HCT116 (cell line): ENCODE measurements at regions not wholly inside any gene's neighbourhood (a gene's known extent, or its start where the extent isn't known, plus 50 kb on each side); places are given as distances from the start of the nearest gene placed in this dataset.

Experiments used
- ATAC-seq: fragments of 200-7000 bp; cut with Tn5 transposase; 2 replicates; pipeline ENCODE4 v1.9.1; 2020; ENCODE audit warnings: mild to moderate bottlenecking, moderate library complexity
- BruUV-seq: library from RNA; stranded (reverse); fragments of 400-500 nt; replicated peaks from 2 replicates; lab custom pipeline; 2021; lab: Mats Ljungman, UMichigan
- CTCF ChIA-PET: fragments of 300-600 bp; sonication (Branson Sonifier 250); formaldehyde crosslinking; loops from one replicate; lab custom pipeline; 2021; ENCODE audit warnings: antibody characterized with exemption; lab: Charles Lee
- POLR2A ChIA-PET: fragments of 300-600, 350-600 bp; sonication (Branson Sonifier 250); formaldehyde crosslinking; loops from one replicate; lab custom pipeline; 2021; ENCODE audit warnings: antibody characterized with exemption; lab: Charles Lee
- RAD21 ChIA-PET, 2 experiments: fragments of 300-600 bp; sonication (Branson Sonifier 250); formaldehyde crosslinking; loops; one replicate each; lab custom pipeline; 2023; ENCODE audit warnings: low total read pairs in 2 of 2; ENCODE audit not compliant: uncharacterized antibody in 2 of 2, unreplicated experiment in 2 of 2, low non-redundant PET in 1 of 2; lab: Charles Lee
- DNase-seq: peaks from one replicate; pipeline ENCODE4 v3.0.0-alpha.2; 2010; ENCODE audit warnings: low read depth, low spot score
- H2AFZ ChIP-seq: fragments of 200-600 bp; shearing (Covaris generic), sonication (generic); 2 replicates; pipeline ENCODE4 v1.6.1; 2017; ENCODE audit warnings: low read depth, mixed run types, mixed read lengths, antibody characterized with exemption, low read length; ENCODE audit not compliant: poor library complexity, severe bottlenecking
- H3K27ac ChIP-seq: 2 replicates; pipeline ENCODE4 v1.5.1; 2012; ENCODE audit warnings: low read depth, low read length
- H3K27me3 ChIP-seq: fragments of 200-600 bp; sonication (generic); 2 replicates; pipeline ENCODE4 v1.6.1; 2016; ENCODE audit warnings: mixed run types, low read length, mixed read lengths; ENCODE audit not compliant: insufficient read depth
- H3K36me3 ChIP-seq, 2 experiments: fragments of 200-500 bp in 1 of 2; fragments of 200-600 bp in 1 of 2; sonication (Bioruptor generic) in 1 of 2; sonication (generic) in 1 of 2; 2 replicates each; pipeline versions ENCODE4 v1.5.1 to v1.6.1; 2014 to 2016; ENCODE audit warnings: low read length in 2 of 2, inconsistent platforms in 1 of 2, mixed read lengths in 1 of 2, mixed run types in 1 of 2; ENCODE audit not compliant: insufficient read depth in 2 of 2, control insufficient read depth in 1 of 2
- H3K4me1 ChIP-seq, 2 experiments: fragments of 200-600 bp in 1 of 2; sonication (generic) in 1 of 2; 2 replicates each; pipeline versions ENCODE4 v1.5.1 to v1.6.1; 2012 to 2017; ENCODE audit warnings: low read length in 2 of 2, inconsistent platforms in 1 of 2, mild to moderate bottlenecking in 1 of 2, mixed read lengths in 1 of 2, mixed run types in 1 of 2, moderate library complexity in 1 of 2; ENCODE audit not compliant: insufficient read depth in 2 of 2, control insufficient read depth in 1 of 2
- H3K4me2 ChIP-seq: fragments of 200-600 bp; sonication (generic); 2 replicates; pipeline ENCODE4 v1.6.1; 2017; ENCODE audit warnings: mixed run types, low read length, mixed read lengths
- H3K4me3 ChIP-seq, 2 experiments: fragments of 200-600 bp in 1 of 2; sonication (generic) in 1 of 2; replicated peaks in 1 of 2; 2 replicates each; pipeline ENCODE4 v1.5.1; 2011 to 2016; ENCODE audit warnings: low read length in 2 of 2, control low read depth in 1 of 2, low read depth in 1 of 2, mild to moderate bottlenecking in 1 of 2, mixed read lengths in 1 of 2, mixed run types in 1 of 2
- H3K79me2 ChIP-seq: fragments of 200-600 bp; sonication (generic); 2 replicates; pipeline ENCODE4 v1.6.1; 2017; ENCODE audit warnings: mild to moderate bottlenecking, mixed run types, low read length, moderate library complexity, mixed read lengths; ENCODE audit not compliant: insufficient read depth
- H3K9ac ChIP-seq: fragments of 200-600 bp; sonication (generic); 2 replicates; pipeline ENCODE4 v1.6.1; 2016; ENCODE audit warnings: low read length, mixed read lengths
- H3K9me2 ChIP-seq: fragments of 200-600 bp; sonication (generic), shearing (Covaris generic); 2 replicates; pipeline ENCODE4 v1.6.1; 2017; ENCODE audit warnings: mixed run types, mild to moderate bottlenecking, moderate library complexity; ENCODE audit not compliant: insufficient read depth
- H3K9me3 ChIP-seq, 2 experiments: fragments of 200-500 bp in 1 of 2; fragments of 200-600 bp in 1 of 2; sonication (Bioruptor generic) in 1 of 2; sonication (generic) in 1 of 2; 2 replicates each; pipeline ENCODE4 v1.6.1; 2014 to 2017; ENCODE audit warnings: low read length in 2 of 2, mixed read lengths in 2 of 2, inconsistent platforms in 1 of 2, low read depth in 1 of 2, mild to moderate bottlenecking in 1 of 2, mixed run types in 1 of 2, moderate library complexity in 1 of 2; ENCODE audit not compliant: control insufficient read depth in 1 of 2, insufficient read depth in 1 of 2
- H4K20me1 ChIP-seq: fragments of 200-600 bp; sonication (generic), shearing (Covaris generic); 2 replicates; pipeline ENCODE4 v1.6.1; 2017; ENCODE audit warnings: mixed run types, mild to moderate bottlenecking, moderate library complexity; ENCODE audit not compliant: insufficient read depth
- ATF3 ChIP-seq: IDR thresholded peaks from 2 replicates; pipeline ENCODE4 v1.6.1; 2012
- CEBPB ChIP-seq: IDR thresholded peaks from 2 replicates; pipeline ENCODE4 v1.6.1; 2012; ENCODE audit warnings: low read depth
- ELF1 ChIP-seq: IDR thresholded peaks from 2 replicates; pipeline ENCODE4 v1.6.1; 2012; ENCODE audit warnings: low read depth, borderline replicate concordance
- EZH2 ChIP-seq: fragments of 200-600 bp; sonication (generic); IDR thresholded peaks from 2 replicates; pipeline ENCODE4 v1.6.1; 2017; ENCODE audit warnings: antibody characterized with exemption, mixed run types
- EZH2phosphoT487 ChIP-seq: fragments of 200-600 bp; IDR thresholded peaks from 2 replicates; pipeline ENCODE4 v1.6.1; 2018; ENCODE audit warnings: antibody characterized with exemption, borderline replicate concordance
- FOSL1 ChIP-seq: IDR thresholded peaks from 2 replicates; pipeline ENCODE4 v1.6.1; 2012; ENCODE audit warnings: low read depth
- RAD21 ChIP-seq: IDR thresholded peaks from 2 replicates; pipeline ENCODE4 v1.6.1; 2012; ENCODE audit warnings: low read depth, mild to moderate bottlenecking
- SIN3A ChIP-seq: IDR thresholded peaks from 2 replicates; pipeline ENCODE4 v1.6.1; 2012; ENCODE audit warnings: low read depth
- SP1 ChIP-seq: IDR thresholded peaks from 2 replicates; pipeline ENCODE4 v1.6.1; 2012; ENCODE audit warnings: low read depth
- TCF7L2 ChIP-seq: IDR thresholded peaks from 2 replicates; pipeline ENCODE4 v1.7.0; 2011; ENCODE audit warnings: borderline replicate concordance, inconsistent platforms; ENCODE audit not compliant: insufficient read depth, insufficient read length; ENCODE audit errors: extremely low read depth
- ZBTB33 ChIP-seq: IDR thresholded peaks from 2 replicates; pipeline ENCODE4 v1.6.1; 2011; ENCODE audit warnings: mild to moderate bottlenecking, low read length, moderate library complexity; ENCODE audit not compliant: insufficient replicate concordance; ENCODE audit errors: extremely low read depth
- ZNF274 ChIP-seq: fragments of 200-500 bp; sonication (Bioruptor generic); IDR thresholded peaks from 2 replicates; pipeline ENCODE4 v1.6.1; 2014; ENCODE audit warnings: mild to moderate bottlenecking, low read depth, low read length, inconsistent platforms
- intact Hi-C: fragments of 100-400 bp; cut with micrococcal nuclease; formaldehyde crosslinking; loops from 2 replicates; pipeline ENCODE4 v1.10.0; 2022
- TF ChIP-seq, protein P1 (sequence below): IDR thresholded peaks from 2 replicates; pipeline ENCODE4 v1.6.1; 2012; ENCODE audit warnings: low read depth

DNA sequence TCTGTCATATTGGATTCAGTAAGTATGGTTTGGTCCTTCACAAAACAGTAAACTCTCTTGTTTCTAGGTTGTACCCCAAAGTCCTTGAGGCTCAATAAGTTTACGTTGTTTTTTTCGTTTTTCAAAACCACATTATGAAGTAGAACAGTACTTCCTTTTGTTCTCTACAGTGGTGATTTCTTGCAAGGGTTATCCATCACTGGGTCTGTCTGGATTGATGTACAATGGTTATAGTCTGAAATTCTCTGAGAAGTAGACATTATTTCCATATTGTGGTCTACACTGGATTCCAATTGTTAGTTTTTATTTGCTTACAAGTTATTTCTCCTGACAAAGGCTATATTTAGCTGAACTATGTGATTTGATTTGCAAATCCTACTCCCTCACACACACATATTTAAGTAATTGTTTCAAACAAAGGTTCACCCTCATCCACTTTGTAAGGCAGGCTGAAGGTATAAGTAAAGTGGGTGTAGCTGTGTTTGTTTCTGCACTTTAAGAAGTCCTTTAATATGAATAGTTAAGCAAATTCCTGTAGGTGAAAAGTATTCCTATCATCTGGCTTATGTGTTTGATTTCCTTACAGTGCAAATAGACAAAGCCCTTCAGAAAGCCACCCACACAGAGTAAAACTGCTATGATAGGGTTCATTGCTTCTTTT, 64.2 kb upstream of the MME start:
- ChIA-PET CTCF (no interaction called here), POLR2A (no interaction called here), RAD21 (no interaction called here)
- no peak overlapping the region for H3K4me2 ChIP-seq
- no TSS peak for BruUV-seq
- H3K27ac ChIP-seq = no peak overlapping the region
- ATAC-seq (no peak), DNase-seq (no peak)
- no peaks in the 10 kb centered on the region for H3K79me2 ChIP-seq
- H2AFZ ChIP-seq = no peak overlapping the region
- H3K4me3 ChIP-seq = no peak overlapping the region
- H3K4me1 ChIP-seq = no peaks in the 10 kb centered on the region
- H3K27me3 ChIP-seq = no peaks in the 10 kb centered on the region
- no peaks in the 10 kb centered on the region for H3K9me2 ChIP-seq
- no peak for TF ChIP-seq ZBTB33
- no peak for TF ChIP-seq FOSL1
- TF ChIP-seq ATF3 = no peak
- no peak for TF ChIP-seq RAD21
- TF ChIP-seq EZH2phosphoT487 = no peak
- TF ChIP-seq CEBPB = no peak
- intact Hi-C loops = no loop called here
- H3K36me3 ChIP-seq = no peaks in the 10 kb centered on the region
- H4K20me1 ChIP-seq = no peaks in the 10 kb centered on the region
- no peaks in the 10 kb centered on the region for H3K9me3 ChIP-seq
- H3K9ac ChIP-seq = no peak overlapping the region

DNA sequence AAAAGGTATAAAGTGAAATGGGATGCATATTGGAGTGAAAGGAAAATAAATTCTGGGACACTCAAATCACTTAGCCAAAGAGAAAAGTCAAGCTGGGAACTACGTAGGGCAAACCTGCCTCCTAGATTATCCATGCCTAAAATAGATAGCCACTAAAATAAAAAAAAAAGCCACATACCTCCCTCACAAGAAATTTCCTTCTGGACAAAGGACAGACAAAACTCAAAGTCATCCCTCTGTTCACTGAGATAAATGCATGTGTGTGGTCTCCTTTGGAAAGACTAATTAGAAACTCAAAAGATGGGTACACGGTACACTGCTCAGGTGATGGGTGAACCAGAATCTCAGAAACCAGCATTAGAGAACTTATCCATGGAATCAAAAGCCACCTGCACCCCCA, 65.2 kb upstream of the MME start:
- Histone ChIP-seq H3K9ac (no peak overlapping the region), H3K36me3 (no peaks in the 10 kb centered on the region), H3K79me2 (no peaks in the 10 kb centered on the region), H2AFZ (no peak overlapping the region), H3K27ac (no peak overlapping the region), H3K9me2 (no peaks in the 10 kb centered on the region), H4K20me1 (no peaks in the 10 kb centered on the region), H3K4me2 (no peak overlapping the region), H3K27me3 (no peaks in the 10 kb centered on the region), H3K4me1 (no peaks in the 10 kb centered on the region), H3K4me3 (no peak overlapping the region), H3K9me3 (no peaks in the 10 kb centered on the region)
- DNase-seq (no peak), ATAC-seq (no peak)
- intact Hi-C loops = no loop called here
- no TSS peak for BruUV-seq
- CTCF ChIA-PET = no interaction called here
- POLR2A ChIA-PET = no interaction called here
- RAD21 ChIA-PET = no interaction called here
- TF ChIP-seq SP1 = no peak
- no peak for TF ChIP-seq ELF1
- TF ChIP-seq SIN3A = no peak
- TF ChIP-seq RAD21 = no peak
- no peak for TF ChIP-seq EZH2phosphoT487
- no peak for TF ChIP-seq ZNF274
- no peak for TF ChIP-seq EZH2
- TF ChIP-seq, protein P1, sequence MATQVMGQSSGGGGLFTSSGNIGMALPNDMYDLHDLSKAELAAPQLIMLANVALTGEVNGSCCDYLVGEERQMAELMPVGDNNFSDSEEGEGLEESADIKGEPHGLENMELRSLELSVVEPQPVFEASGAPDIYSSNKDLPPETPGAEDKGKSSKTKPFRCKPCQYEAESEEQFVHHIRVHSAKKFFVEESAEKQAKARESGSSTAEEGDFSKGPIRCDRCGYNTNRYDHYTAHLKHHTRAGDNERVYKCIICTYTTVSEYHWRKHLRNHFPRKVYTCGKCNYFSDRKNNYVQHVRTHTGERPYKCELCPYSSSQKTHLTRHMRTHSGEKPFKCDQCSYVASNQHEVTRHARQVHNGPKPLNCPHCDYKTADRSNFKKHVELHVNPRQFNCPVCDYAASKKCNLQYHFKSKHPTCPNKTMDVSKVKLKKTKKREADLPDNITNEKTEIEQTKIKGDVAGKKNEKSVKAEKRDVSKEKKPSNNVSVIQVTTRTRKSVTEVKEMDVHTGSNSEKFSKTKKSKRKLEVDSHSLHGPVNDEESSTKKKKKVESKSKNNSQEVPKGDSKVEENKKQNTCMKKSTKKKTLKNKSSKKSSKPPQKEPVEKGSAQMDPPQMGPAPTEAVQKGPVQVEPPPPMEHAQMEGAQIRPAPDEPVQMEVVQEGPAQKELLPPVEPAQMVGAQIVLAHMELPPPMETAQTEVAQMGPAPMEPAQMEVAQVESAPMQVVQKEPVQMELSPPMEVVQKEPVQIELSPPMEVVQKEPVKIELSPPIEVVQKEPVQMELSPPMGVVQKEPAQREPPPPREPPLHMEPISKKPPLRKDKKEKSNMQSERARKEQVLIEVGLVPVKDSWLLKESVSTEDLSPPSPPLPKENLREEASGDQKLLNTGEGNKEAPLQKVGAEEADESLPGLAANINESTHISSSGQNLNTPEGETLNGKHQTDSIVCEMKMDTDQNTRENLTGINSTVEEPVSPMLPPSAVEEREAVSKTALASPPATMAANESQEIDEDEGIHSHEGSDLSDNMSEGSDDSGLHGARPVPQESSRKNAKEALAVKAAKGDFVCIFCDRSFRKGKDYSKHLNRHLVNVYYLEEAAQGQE = no peak
- no peak for TF ChIP-seq TCF7L2
